ENCODE measurements at regions not wholly inside any gene's neighbourhood (a gene's known extent, or its start where the extent isn't known, plus 50 kb on each side); places are given as distances from the start of the nearest gene placed in this dataset.

- DNase-seq (ENCODE audit: low spot score) = no peak
Measured at GRCh38 chr3:144073698-144074097, 102.1 kb downstream of the DIPK2A start.

GRCh38 chr3:144079634-144080033 lies 108.0 kb downstream of the DIPK2A start:
- DNase-seq (ENCODE audit: low spot score) = no peak

- no peak for DNase-seq (ENCODE audit: low spot score)
Measured at GRCh38 chr3:144084929-144085328, 113.3 kb downstream of the DIPK2A start.

- DNase-seq (ENCODE audit: low spot score) = peak; percentile 62
Measured at GRCh38 chr3:144085964-144086363, 114.3 kb downstream of the DIPK2A start.

GRCh38 chr3:144096016-144096415 lies 124.4 kb downstream of the DIPK2A start:
- no peak for DNase-seq (ENCODE audit: low spot score)

GRCh38 chr3:144097163-144097562 lies 125.5 kb downstream of the DIPK2A start:
- DNase-seq (ENCODE audit: low spot score) = no peak

- no peak for DNase-seq (ENCODE audit: low spot score)
Measured at GRCh38 chr3:144098691-144099090, 127.1 kb downstream of the DIPK2A start.

GRCh38 chr3:144102421-144102820 lies 130.8 kb downstream of the DIPK2A start:
- DNase-seq (ENCODE audit: low spot score) = no peak

- DNase-seq (ENCODE audit: low spot score) = no peak
Measured at GRCh38 chr3:144104186-144104585, 132.6 kb downstream of the DIPK2A start.

GRCh38 chr3:144104679-144105078 lies 133.1 kb downstream of the DIPK2A start:
- DNase-seq (ENCODE audit: low spot score) = no peak

GRCh38 chr3:144105542-144105941 lies 133.9 kb downstream of the DIPK2A start:
- no peak for DNase-seq (ENCODE audit: low spot score)

- DNase-seq (ENCODE audit: low spot score) = no peak
Measured at GRCh38 chr3:144106970-144107369, 135.3 kb downstream of the DIPK2A start.

- DNase-seq (ENCODE audit: low spot score) = no peak
Measured at GRCh38 chr3:144107923-144108322, 136.3 kb downstream of the DIPK2A start.

- DNase-seq (ENCODE audit: low spot score) = no peak
Measured at GRCh38 chr3:144109944-144110343, 138.3 kb downstream of the DIPK2A start.

GRCh38 chr3:144112036-144112435 lies 140.4 kb downstream of the DIPK2A start:
- no peak for DNase-seq (ENCODE audit: low spot score)

- no peak for DNase-seq (ENCODE audit: low spot score)
Measured at GRCh38 chr3:144112437-144112836, 140.8 kb downstream of the DIPK2A start.

- DNase-seq (ENCODE audit: low spot score) = no peak
Measured at GRCh38 chr3:144114767-144115166, 143.1 kb downstream of the DIPK2A start.

- no peak for DNase-seq (ENCODE audit: low spot score)
Measured at GRCh38 chr3:144119633-144120032, 148.0 kb downstream of the DIPK2A start.

GRCh38 chr3:144121661-144122060 lies 150.0 kb downstream of the DIPK2A start:
- no peak for DNase-seq (ENCODE audit: low spot score)

- no peak for DNase-seq (ENCODE audit: low spot score)
Measured at GRCh38 chr3:144127014-144127413, 155.4 kb downstream of the DIPK2A start.

GRCh38 chr3:144127700-144128099 lies 156.1 kb downstream of the DIPK2A start:
- DNase-seq (ENCODE audit: low spot score) = no peak

- no peak for DNase-seq (ENCODE audit: low spot score)
Measured at GRCh38 chr3:144128108-144128892, 156.7 kb downstream of the DIPK2A start.

GRCh38 chr3:144129536-144130214 lies 158.1 kb downstream of the DIPK2A start:
- no peak for DNase-seq (ENCODE audit: low spot score)

- no peak for DNase-seq (ENCODE audit: low spot score)
Measured at GRCh38 chr3:144141074-144141473, 169.5 kb downstream of the DIPK2A start.
